ENCODE measurements at regions not wholly inside any gene's neighbourhood (a gene's known extent, or its start where the extent isn't known, plus 50 kb on each side); places are given as distances from the start of the nearest gene placed in this dataset.

DNA sequence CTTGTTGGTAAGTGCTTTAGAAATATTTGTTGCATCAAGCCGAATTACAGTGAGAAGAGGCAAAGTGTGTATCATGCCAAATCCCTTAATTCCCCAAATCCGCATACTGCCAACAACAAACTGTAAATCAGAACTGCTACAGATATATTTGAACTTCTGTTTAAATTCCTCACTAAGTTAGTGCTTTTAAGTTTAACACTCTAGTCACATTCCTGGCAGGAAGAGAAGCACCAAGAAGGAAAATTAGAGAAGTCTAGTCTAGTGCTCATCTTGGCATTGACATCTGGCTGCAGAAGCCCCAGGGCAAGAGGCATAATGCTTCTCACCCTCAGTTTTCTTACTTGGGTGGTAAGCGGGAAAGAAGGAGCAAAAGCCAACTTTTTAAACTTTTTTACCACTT lies 343.5 kb downstream of the GPR37 start:
- no peaks in the 10 kb centered on the region for H4K20me1 ChIP-seq (replicated peaks; ENCODE audit: control insufficient read depth, insufficient read depth, low read length)
- no peak overlapping the region for H3K27ac ChIP-seq (ENCODE audit: extremely low read depth, low read depth, low read length)
- no peaks in the 10 kb centered on the region; the same call in 1 of the 2 replicates for H3K9me3 ChIP-seq (replicated peaks; ENCODE audit: control insufficient read depth, insufficient read depth, low read depth, low read length)
- ChIA-PET POLR2A (no interaction called here), CTCF (ENCODE audit: low intra/inter-chr PET ratio) (no interaction called here)
- in situ Hi-C loops (cut with MboI) (no loop called here), intact Hi-C loops (cut with micrococcal nuclease) (no loop called here)
- no peaks in the 10 kb centered on the region for H3K79me2 ChIP-seq (ENCODE audit: control insufficient read depth, insufficient read depth, low read length)
- H3K9ac ChIP-seq (ENCODE audit: insufficient read depth in 1 of 2, low read depth in 2 of 2, low read length in 2 of 2) = no peak overlapping the region
- no peak for FAIRE-seq
- no peaks in the 10 kb centered on the region for H3K9me1 ChIP-seq (ENCODE audit: control insufficient read depth, insufficient read depth, low read length)
- no peaks in the 10 kb centered on the region for H3K36me3 ChIP-seq (ENCODE audit: control insufficient read depth, insufficient read depth, low read length)
- no peak overlapping the region for H3K4me3 ChIP-seq
- 0% methylated on average over 3 of the region's 3 CpGs for WGBS (ENCODE audit: insufficient coverage, low coverage, missing lambda C conversion rate)
- no peak overlapping the region for H2AFZ ChIP-seq (ENCODE audit: low read depth, low read length)
- DNase-seq (ENCODE audit: extremely low read depth in 1 of 4, low spot score in 3 of 4) = no peak
- no TSS peak for BruUV-seq (replicated peaks)
- TF ChIP-seq ZNF778 (CRISPR knock-in tag; IDR thresholded peaks at IDR 0.05) (no peak), PYGO2 (tag; IDR thresholded peaks at IDR 0.05) (no peak), HNRNPH1 (optimal IDR thresholded peaks at IDR 0.05; ENCODE audit: low read depth, low read length) (no peak), ZNF395 (CRISPR knock-in tag; IDR thresholded peaks at IDR 0.05) (no peak), HOXB6 (CRISPR knock-in tag; IDR thresholded peaks at IDR 0.05; ENCODE audit: borderline replicate concordance) (no peak)
- TF ChIP-seq, protein P1, sequence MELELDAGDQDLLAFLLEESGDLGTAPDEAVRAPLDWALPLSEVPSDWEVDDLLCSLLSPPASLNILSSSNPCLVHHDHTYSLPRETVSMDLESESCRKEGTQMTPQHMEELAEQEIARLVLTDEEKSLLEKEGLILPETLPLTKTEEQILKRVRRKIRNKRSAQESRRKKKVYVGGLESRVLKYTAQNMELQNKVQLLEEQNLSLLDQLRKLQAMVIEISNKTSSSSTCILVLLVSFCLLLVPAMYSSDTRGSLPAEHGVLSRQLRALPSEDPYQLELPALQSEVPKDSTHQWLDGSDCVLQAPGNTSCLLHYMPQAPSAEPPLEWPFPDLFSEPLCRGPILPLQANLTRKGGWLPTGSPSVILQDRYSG (tag; conservative IDR thresholded peaks at IDR 0.05; ENCODE audit: low read depth) = no peak
- no peak overlapping the region for H3K4me2 ChIP-seq (ENCODE audit: insufficient read depth, low read length)
- no peak for ATAC-seq
- H3K4me1 ChIP-seq (replicated peaks in 1 of 2; ENCODE audit: control insufficient read depth in 2 of 2, insufficient read depth in 2 of 2, low read length in 2 of 2) = no peaks in the 10 kb centered on the region
- H3K27me3 ChIP-seq (ENCODE audit: control insufficient read depth in 2 of 2, insufficient read depth in 2 of 2, low read length in 2 of 2) = no peaks in the 10 kb centered on the region

Measured in K562 (cell line).